Fibroblast of lung (primary cell): ENCODE measurements at regions not wholly inside any gene's neighbourhood (a gene's known extent, or its start where the extent isn't known, plus 50 kb on each side); places are given as distances from the start of the nearest gene placed in this dataset.

Experiments
- CTCF ChIP-seq, 2 donors: IDR thresholded peaks in 1 of 2; conservative IDR thresholded peaks in 1 of 2; 1 replicate in 1 of 2; 2 replicates in 1 of 2; pipeline ENCODE4 v1.5.1; 2011 to 2012; ENCODE audit warnings: low read length in 2 of 2, control low read depth in 1 of 2, inconsistent platforms in 1 of 2, low read depth in 1 of 2, mild to moderate bottlenecking in 1 of 2
- EZH2 ChIP-seq: IDR thresholded peaks from 2 replicates; pipeline ENCODE4 v1.5.1; 2012; ENCODE audit warnings: low read length, control low read depth, mild to moderate bottlenecking; ENCODE audit errors: missing control alignments

DNA sequence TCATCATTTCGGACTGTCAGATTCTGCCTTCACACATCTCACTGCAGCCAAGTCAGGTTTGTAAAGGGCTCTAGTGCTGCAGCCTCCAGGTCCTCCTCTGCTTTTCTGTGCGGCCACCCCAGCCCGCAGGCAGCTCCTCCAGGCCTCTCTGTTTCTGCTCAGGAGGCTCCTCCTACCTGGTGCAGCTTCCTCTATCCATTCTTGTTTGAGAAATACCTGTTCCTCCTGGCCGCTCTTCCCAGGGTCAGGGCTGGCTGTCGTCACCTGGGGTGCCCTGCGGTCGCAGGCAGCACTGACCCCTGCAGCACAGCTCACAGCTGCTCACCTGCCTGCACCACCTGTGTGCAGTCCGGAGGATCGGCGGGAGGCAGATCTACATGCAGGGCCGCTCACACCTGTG, 387.7 kb upstream of the IRX4 start:
- TF ChIP-seq CTCF (conservative IDR thresholded peaks at IDR 0.05 in 1 of 2, IDR thresholded peaks at IDR 0.05 in 1 of 2; ENCODE audit: low read depth in 1 of 2, low read length in 2 of 2) = no peak
- TF ChIP-seq EZH2 = no peak
